Loucy (cell line): ENCODE measurements at regions not wholly inside any gene's neighbourhood (a gene's known extent, or its start where the extent isn't known, plus 50 kb on each side); places are given as distances from the start of the nearest gene placed in this dataset.

Source experiments
- H2AFZ ChIP-seq: fragments of 200-600 bp; sonication (generic); 2 replicates; pipeline ENCODE4 v1.6.0; 2016; ENCODE audit warnings: antibody characterized with exemption, mild to moderate bottlenecking, low read length, moderate library complexity
- H3F3A ChIP-seq: fragments of 200-600 bp; 2 replicates; pipeline ENCODE4 v1.6.0; 2016; ENCODE audit warnings: antibody characterized with exemption, low read depth, mild to moderate bottlenecking
- H3K27me3 ChIP-seq: fragments of 200-600 bp; sonication (generic); 2 replicates; pipeline ENCODE4 v1.6.1; 2014; ENCODE audit warnings: low read length, mild to moderate bottlenecking; ENCODE audit not compliant: insufficient read depth, poor library complexity, severe bottlenecking
- H3K36me3 ChIP-seq: fragments of 200-600 bp; sonication (generic); 2 replicates; pipeline ENCODE4 v1.6.1; 2016; ENCODE audit warnings: low read length; ENCODE audit not compliant: insufficient read depth
- H3K4me1 ChIP-seq: fragments of 200-600 bp; sonication (generic); 2 replicates; pipeline ENCODE4 v1.5.1; 2014; ENCODE audit warnings: low read length, mild to moderate bottlenecking; ENCODE audit not compliant: insufficient read depth, poor library complexity, severe bottlenecking
- H3K4me2 ChIP-seq: fragments of 200-600 bp; sonication (generic); 2 replicates; pipeline ENCODE4 v1.6.0; 2014; ENCODE audit warnings: antibody characterized with exemption, low read length, low read depth, mild to moderate bottlenecking; ENCODE audit not compliant: poor library complexity, severe bottlenecking
- H3K4me3 ChIP-seq: fragments of 200-600 bp; sonication (generic); 2 replicates; pipeline ENCODE4 v1.5.1; 2014; ENCODE audit warnings: low read length, mild to moderate bottlenecking, mixed read lengths; ENCODE audit not compliant: poor library complexity, severe bottlenecking
- H3K79me2 ChIP-seq: fragments of 200-600 bp; sonication (generic); 2 replicates; pipeline ENCODE4 v1.6.1; 2014; ENCODE audit warnings: low read length; ENCODE audit not compliant: insufficient read depth
- H3K9ac ChIP-seq: fragments of 200-600 bp; sonication (generic); 2 replicates; pipeline ENCODE4 v1.6.0; 2014; ENCODE audit warnings: mild to moderate bottlenecking, low read depth, low read length, moderate library complexity; ENCODE audit not compliant: poor library complexity, severe bottlenecking
- H3K9me2 ChIP-seq: fragments of 200-600 bp; sonication (generic); replicated peaks from 2 replicates; pipeline ENCODE4 v1.6.1; 2016; ENCODE audit warnings: low read depth, low read length, mixed read lengths
- H3K9me3 ChIP-seq: fragments of 200-600 bp; sonication (generic); 2 replicates; pipeline ENCODE4 v1.6.1; 2014; ENCODE audit warnings: mild to moderate bottlenecking, antibody characterized with exemption, low read length, low read depth; ENCODE audit not compliant: insufficient read depth
- H4K20me1 ChIP-seq: fragments of 200-600 bp; sonication (generic); 2 replicates; pipeline ENCODE4 v1.6.0; 2014; ENCODE audit warnings: antibody characterized with exemption, low read length, mild to moderate bottlenecking; ENCODE audit not compliant: insufficient read depth, poor library complexity, severe bottlenecking
- CTCF ChIP-seq: fragments of 200-600 bp; sonication (generic); conservative IDR thresholded peaks from 2 replicates; pipeline ENCODE4 v1.5.1; 2014; ENCODE audit warnings: mild to moderate bottlenecking, antibody characterized with exemption, low read length
- EZH2phosphoT487 ChIP-seq: fragments of 200-600 bp; IDR thresholded peaks from 2 replicates; pipeline ENCODE4 v1.6.1; 2018; ENCODE audit warnings: antibody characterized with exemption, mild to moderate bottlenecking, moderate library complexity, borderline replicate concordance

GRCh38 chr18:66129248-66129647 lies 378.4 kb downstream of the CDH7 start:
- H3K9me3 ChIP-seq = no peaks in the 10 kb centered on the region
- no peak overlapping the region for H3K4me3 ChIP-seq
- no peaks in the 10 kb centered on the region for H3K9me2 ChIP-seq
- no peak overlapping the region for H2AFZ ChIP-seq
- H4K20me1 ChIP-seq = no peaks in the 10 kb centered on the region
- H3K79me2 ChIP-seq = no peaks in the 10 kb centered on the region
- H3F3A ChIP-seq = no peaks in the 10 kb centered on the region
- H3K4me1 ChIP-seq = no peaks in the 10 kb centered on the region
- H3K4me2 ChIP-seq = no peak overlapping the region
- TF ChIP-seq CTCF (no peak), EZH2phosphoT487 (no peak)
- no peaks in the 10 kb centered on the region for H3K27me3 ChIP-seq
- no peak overlapping the region for H3K9ac ChIP-seq
- H3K36me3 ChIP-seq = no peaks in the 10 kb centered on the region

GRCh38 chr18:66126266-66126665 lies 375.5 kb downstream of the CDH7 start:
- H3K9ac ChIP-seq = no peak overlapping the region
- H3K36me3 ChIP-seq = no peaks in the 10 kb centered on the region
- H3K27me3 ChIP-seq = no peaks in the 10 kb centered on the region
- no peaks in the 10 kb centered on the region for H3K4me1 ChIP-seq
- no peak overlapping the region for H3K4me3 ChIP-seq
- H3K9me2 ChIP-seq = no peaks in the 10 kb centered on the region
- H4K20me1 ChIP-seq = no peaks in the 10 kb centered on the region
- no peak overlapping the region for H3K4me2 ChIP-seq
- no peak for TF ChIP-seq EZH2phosphoT487
- TF ChIP-seq CTCF = no peak
- no peaks in the 10 kb centered on the region for H3K79me2 ChIP-seq
- H3F3A ChIP-seq = no peaks in the 10 kb centered on the region
- no peaks in the 10 kb centered on the region for H3K9me3 ChIP-seq
- H2AFZ ChIP-seq = no peak overlapping the region

GRCh38 chr18:66124394-66124793 lies 373.6 kb downstream of the CDH7 start:
- Histone ChIP-seq H3K4me2 (no peak overlapping the region), H3K4me3 (no peak overlapping the region), H3K9me3 (no peaks in the 10 kb centered on the region), H3K4me1 (no peaks in the 10 kb centered on the region), H3K9me2 (no peaks in the 10 kb centered on the region), H3K36me3 (no peaks in the 10 kb centered on the region), H3K79me2 (no peaks in the 10 kb centered on the region), H3F3A (no peaks in the 10 kb centered on the region), H3K9ac (no peak overlapping the region), H2AFZ (no peak overlapping the region), H3K27me3 (no peaks in the 10 kb centered on the region), H4K20me1 (no peaks in the 10 kb centered on the region)
- TF ChIP-seq EZH2phosphoT487 (no peak), CTCF (no peak; the same call in 1 of the 2 replicates)
